ENCODE measurements at regions not wholly inside any gene's neighbourhood (a gene's known extent, or its start where the extent isn't known, plus 50 kb on each side); places are given as distances from the start of the nearest gene placed in this dataset.

- no peak for DNase-seq (ENCODE audit: low read depth)
- TF ChIP-seq CTCF (IDR thresholded peaks at IDR 0.05; ENCODE audit: insufficient read depth, low read depth, low read length) = no peak
- ChIA-PET POLR2A (no interaction called here), CTCF (interaction anchor here (1.3 to 1.4 kb wide), 2 partner anchors 11 to 29 kb away, joined by 3 to 5 read pairs; no protein-coding TSS in a partner anchor)
- no peak overlapping the region for H3K4me3 ChIP-seq (ENCODE audit: low read depth, low read length)
- H3K36me3 ChIP-seq (ENCODE audit: control insufficient read depth, insufficient read depth, low read length) = no peaks in the 10 kb centered on the region
- no peaks in the 10 kb centered on the region for H3K27me3 ChIP-seq (ENCODE audit: control insufficient read depth, insufficient read depth, low read length)
Observed at GRCh38 chr15:79213650-79214049, 68.9 kb upstream of the ANKRD34C start.

- ChIA-PET CTCF (interaction anchor here (1.0 to 1.4 kb wide), 3 partner anchors 12 to 184 kb away, joined by 3 to 5 read pairs (median 3); no protein-coding TSS in a partner anchor), POLR2A (no interaction called here)
- no peaks in the 10 kb centered on the region for H3K27me3 ChIP-seq (ENCODE audit: control insufficient read depth, insufficient read depth, low read length)
- no peak for TF ChIP-seq CTCF (IDR thresholded peaks at IDR 0.05; ENCODE audit: insufficient read depth, low read depth, low read length)
- DNase-seq (ENCODE audit: low read depth) = no peak
- H3K4me3 ChIP-seq (ENCODE audit: low read depth, low read length) = no peak overlapping the region
- H3K36me3 ChIP-seq (ENCODE audit: control insufficient read depth, insufficient read depth, low read length) = no peaks in the 10 kb centered on the region
Observed at GRCh38 chr15:79212589-79213157, 69.8 kb upstream of the ANKRD34C start.

GRCh38 chr15:79211481-79211880 is 71.0 kb upstream of the ANKRD34C start:
- ChIA-PET POLR2A (no interaction called here), CTCF (interaction anchor here (1.0 to 2.1 kb wide), 2 partner anchors 12 to 183 kb away, joined by 3 to 6 read pairs; no protein-coding TSS in a partner anchor)
- DNase-seq (ENCODE audit: low read depth) = no peak
- H3K36me3 ChIP-seq (ENCODE audit: control insufficient read depth, insufficient read depth, low read length) = no peaks in the 10 kb centered on the region
- H3K27me3 ChIP-seq (ENCODE audit: control insufficient read depth, insufficient read depth, low read length) = no peaks in the 10 kb centered on the region; the same call in 1 of the 2 replicates
- TF ChIP-seq CTCF (IDR thresholded peaks at IDR 0.05; ENCODE audit: insufficient read depth, low read depth, low read length) = no peak
- H3K4me3 ChIP-seq (ENCODE audit: low read depth, low read length) = no peak overlapping the region

- ChIA-PET CTCF (interaction anchor here (2.1 kb wide), 1 partner anchor 14 kb away, joined by 6 read pairs; no protein-coding TSS in a partner anchor), POLR2A (no interaction called here)
- Histone ChIP-seq H3K27me3 (ENCODE audit: control insufficient read depth, insufficient read depth, low read length) (no peaks in the 10 kb centered on the region; the same call in 1 of the 2 replicates), H3K4me3 (ENCODE audit: low read depth, low read length) (no peak overlapping the region), H3K36me3 (ENCODE audit: control insufficient read depth, insufficient read depth, low read length) (no peaks in the 10 kb centered on the region)
- DNase-seq (ENCODE audit: low read depth) = no peak
- TF ChIP-seq CTCF (IDR thresholded peaks at IDR 0.05; ENCODE audit: insufficient read depth, low read depth, low read length) = no peak
Observed at GRCh38 chr15:79209690-79210089, 72.8 kb upstream of the ANKRD34C start.

- H3K36me3 ChIP-seq (ENCODE audit: control insufficient read depth, insufficient read depth, low read length) = no peaks in the 10 kb centered on the region
- no peaks in the 10 kb centered on the region; the same call in none of the 2 replicates for H3K27me3 ChIP-seq (ENCODE audit: control insufficient read depth, insufficient read depth, low read length)
- CTCF ChIA-PET = interaction anchor here (0.6 to 2.1 kb wide), 2 partner anchors 15 to 16 kb away, joined by 3 to 6 read pairs; no protein-coding TSS in a partner anchor
Observed at GRCh38 chr15:79209116-79209515, 73.4 kb upstream of the ANKRD34C start.

More at GRCh38 chr15:79209116-79209515, 73.4 kb upstream of the ANKRD34C start:
- H3K4me3 ChIP-seq (ENCODE audit: low read depth, low read length) = no peak overlapping the region
- POLR2A ChIA-PET = no interaction called here
- no peak for TF ChIP-seq CTCF (IDR thresholded peaks at IDR 0.05; ENCODE audit: insufficient read depth, low read depth, low read length)
- no peak for DNase-seq (ENCODE audit: low read depth)

Data from BJ (cell line).